HG03097 (cell line): ENCODE measurements at regions not wholly inside any gene's neighbourhood (a gene's known extent, or its start where the extent isn't known, plus 50 kb on each side); places are given as distances from the start of the nearest gene placed in this dataset.
"Not testable (repeated sequence)": the region's sequence is repeated elsewhere in the genome, so short reads cannot be mapped to it uniquely, and the experiment has no call there.

Experiments used
- ATAC-seq: cut with Tn5 transposase; IDR thresholded peaks from one replicate; pipeline ENCODE4 v1.9.1; 2021; ENCODE audit not compliant: unreplicated experiment, low FRiP score

DNA sequence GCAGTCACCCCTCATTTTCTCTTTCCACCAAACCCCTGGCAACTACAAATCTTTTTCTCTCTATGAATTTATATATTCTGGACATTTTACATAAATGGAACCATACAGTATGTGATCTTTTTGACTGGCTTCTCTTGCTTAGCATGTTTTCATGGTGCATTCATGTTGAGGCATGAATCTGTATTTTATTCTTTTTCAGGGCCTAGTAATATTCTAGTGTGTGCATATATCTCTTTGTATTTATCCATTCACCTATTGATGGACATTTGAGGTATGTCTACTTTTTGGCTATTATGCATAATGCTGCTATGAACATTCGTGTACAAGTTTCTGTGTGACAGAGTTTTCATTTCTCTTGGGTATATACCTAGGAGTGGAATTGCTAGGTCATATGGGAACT lies 78.2 kb downstream of the HACD1 start:
- no peak for ATAC-seq

DNA sequence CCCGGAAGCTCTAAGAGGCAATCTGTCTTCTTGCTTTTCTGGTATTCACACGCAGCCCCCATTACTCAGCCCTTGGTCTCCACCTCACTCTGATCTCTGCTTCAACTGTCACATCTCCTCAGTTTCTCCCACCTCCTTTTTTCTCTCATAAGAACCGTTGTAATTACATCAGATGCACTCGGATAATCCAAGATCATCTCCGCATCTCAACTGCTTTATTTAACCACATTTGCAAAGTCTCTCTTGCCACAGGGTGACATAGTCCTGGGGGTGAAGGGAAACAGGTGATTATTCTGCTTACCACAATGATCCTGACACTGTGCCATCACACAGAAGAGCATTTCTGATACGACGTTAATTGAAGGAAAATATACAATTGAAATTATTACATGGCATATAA lies 79.9 kb downstream of the HACD1 start:
- ATAC-seq = no peak

DNA sequence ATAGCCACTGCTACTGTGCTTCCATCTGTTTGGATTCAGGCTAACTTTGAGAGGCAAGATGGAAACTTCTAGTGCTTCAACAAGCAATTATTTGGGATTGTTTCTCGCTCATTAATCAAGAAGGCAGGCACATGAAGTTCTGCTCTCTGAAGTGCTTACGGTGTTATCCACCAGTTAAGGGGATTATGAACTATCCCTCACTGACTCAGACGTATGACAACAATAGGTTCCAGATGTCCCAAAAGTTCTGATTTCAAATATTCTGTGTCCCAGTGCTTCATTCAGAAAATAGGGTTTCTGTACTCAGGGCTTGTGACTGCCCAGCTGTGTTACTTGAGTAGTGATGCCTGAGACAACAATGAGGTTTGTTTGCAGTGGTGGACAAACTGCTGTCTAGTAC lies 81.0 kb downstream of the HACD1 start:
- no peak for ATAC-seq

DNA sequence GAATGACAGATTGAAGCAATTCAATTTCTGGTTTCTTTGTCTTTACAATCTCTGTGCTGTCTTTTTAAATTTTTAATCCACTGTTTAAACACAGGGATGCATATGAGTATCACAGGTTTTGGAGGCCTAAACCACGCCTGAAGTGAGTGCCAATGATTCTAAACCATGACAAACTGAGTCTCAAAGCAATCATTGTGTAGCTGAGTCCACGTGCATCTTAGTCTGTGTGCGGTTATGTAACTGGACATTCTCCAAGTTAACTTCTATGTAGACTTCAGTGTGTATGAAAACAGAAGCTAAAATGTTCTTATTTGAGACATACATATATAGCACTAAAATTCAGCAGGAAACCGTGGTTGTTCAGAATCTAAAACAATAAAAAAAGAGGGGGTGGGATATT lies 79.3 kb upstream of the ST8SIA6 start:
- ATAC-seq = no peak

DNA sequence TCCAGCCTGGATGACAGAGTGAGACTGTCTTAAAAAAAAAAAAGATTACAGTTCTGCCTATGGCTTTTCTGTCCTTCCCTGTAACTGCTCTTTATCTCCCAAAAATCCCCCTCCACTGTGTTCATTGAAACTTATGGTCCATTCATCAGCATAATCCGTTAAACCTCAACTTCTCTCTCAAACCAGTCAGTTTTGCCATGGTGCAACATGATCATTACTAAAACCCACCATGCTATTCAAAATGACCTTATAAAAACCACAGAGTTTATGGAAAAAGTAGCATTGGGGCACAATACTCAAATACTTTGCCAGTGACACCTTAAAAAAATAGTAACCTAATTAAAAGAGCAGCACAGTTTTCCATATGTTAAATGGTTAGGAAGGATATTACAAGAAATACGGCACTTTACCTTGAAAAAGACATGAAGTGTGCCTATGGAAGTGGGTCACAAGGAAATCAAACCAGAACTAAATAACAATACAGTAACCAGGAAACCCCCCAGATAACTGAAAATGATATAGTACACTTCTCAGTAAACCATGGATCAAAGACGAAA lies 74.0 kb upstream of the ST8SIA6 start:
- no peak for ATAC-seq

DNA sequence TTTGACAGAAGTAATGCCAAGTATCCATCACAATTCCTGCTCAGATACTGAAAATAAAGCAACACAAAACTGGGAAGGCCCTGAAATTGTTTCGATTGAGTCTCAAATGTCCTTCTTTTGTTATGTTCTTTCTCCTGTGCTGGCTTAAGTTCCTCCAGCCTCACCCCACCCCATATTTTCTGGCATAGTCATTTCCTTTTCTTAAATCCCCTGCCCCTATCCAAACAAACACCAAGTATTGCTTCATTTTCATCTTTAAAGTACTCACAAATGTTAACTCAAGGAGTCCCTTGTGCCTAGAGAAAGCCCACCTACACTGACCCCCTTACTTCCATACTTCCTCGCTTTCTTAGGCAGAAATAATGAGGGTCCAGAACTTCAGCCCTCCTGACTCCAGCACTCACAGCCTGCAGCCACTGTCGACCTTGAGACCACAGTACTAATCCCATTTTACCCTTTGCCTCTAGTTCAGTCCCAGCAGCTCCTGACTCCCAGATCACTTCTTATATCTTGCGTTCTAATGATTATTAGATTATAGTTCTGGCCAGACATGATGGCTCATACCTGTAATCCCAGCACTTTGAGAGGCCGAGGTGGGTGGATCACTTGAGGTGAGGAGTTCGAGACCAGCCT lies 73.2 kb upstream of the ST8SIA6 start:
- ATAC-seq = no peak

DNA sequence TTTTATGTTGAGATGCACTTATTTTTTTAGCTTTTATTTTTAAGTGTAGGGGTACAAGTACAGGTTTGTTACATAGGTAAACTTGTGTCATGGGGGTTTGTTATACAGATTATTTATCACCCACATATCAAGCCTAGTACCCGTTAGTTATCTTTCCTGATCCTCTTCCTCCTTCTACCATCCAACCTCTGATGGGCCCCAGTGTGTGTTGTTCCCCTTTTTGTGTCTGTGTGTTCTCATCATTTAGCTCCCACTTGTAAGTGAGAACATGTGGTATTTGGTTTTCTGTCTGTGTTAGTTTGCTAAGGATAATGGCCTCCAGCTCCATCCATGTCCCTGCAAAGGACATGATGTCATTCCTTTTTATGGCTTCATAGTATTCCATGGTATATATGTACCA lies 72.2 kb upstream of the ST8SIA6 start:
- ATAC-seq = not testable (repeated sequence)

DNA sequence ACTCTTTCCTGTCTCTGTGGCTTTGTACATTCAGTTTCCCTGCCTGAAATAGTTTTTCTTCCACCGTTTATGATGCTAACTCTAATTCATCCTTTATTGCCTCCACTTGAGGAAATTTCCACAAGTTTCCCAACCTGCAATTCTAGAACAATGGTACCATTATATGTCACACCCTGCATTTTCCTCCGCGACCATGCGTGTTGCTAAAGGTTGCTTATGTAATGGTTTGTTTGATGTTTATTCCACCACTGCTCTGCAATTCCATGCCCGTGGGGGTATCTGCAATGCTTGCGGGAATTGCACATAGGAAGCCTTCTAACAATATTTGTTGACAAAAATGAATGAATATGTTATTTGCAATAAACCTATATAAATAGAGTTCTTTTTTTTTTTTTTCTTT lies 69.5 kb upstream of the ST8SIA6 start:
- ATAC-seq = no peak

DNA sequence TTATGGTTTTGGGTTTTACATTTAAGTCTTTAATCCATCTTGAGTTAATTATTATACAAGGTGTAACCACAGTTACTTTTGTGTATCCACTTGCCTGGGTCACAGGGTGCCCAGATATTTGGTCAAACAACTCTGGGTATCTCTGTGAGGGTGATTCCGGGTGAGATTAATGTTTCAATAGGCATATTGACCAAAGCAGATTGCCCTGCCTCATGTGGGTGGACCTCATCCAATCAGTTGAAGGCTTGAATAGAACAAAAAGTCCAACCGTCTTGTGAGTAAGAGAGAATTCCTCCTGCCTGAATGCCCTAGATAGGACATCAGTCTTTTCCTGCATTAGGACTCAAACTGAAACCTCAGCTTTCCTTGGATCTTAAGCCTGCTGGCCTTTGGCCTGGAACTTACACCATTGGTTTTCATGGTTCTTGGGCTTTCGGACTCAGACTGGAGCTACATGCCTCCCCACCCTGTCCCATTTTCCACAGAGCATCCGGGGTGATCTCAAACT lies 68.9 kb upstream of the ST8SIA6 start:
- ATAC-seq = no peak

DNA sequence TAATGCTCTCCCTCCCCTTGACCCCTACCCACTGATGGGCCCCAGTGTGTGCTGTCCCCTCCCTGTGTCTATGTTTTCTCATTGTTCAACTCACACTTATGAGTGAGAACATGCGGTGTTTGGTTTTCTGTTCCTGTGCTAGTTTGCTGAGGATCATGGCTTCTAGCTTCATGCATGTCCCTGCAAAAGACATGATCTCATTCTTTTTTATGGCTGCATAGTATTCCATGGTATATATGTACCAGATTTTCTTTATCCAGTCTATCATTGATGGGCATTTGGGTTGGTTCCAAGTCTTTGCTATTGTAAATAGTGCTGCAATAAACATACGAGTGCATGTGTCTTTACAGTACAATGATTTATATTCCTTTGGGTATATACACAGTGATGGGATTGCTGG lies 67.9 kb upstream of the ST8SIA6 start:
- ATAC-seq = not testable (repeated sequence)

DNA sequence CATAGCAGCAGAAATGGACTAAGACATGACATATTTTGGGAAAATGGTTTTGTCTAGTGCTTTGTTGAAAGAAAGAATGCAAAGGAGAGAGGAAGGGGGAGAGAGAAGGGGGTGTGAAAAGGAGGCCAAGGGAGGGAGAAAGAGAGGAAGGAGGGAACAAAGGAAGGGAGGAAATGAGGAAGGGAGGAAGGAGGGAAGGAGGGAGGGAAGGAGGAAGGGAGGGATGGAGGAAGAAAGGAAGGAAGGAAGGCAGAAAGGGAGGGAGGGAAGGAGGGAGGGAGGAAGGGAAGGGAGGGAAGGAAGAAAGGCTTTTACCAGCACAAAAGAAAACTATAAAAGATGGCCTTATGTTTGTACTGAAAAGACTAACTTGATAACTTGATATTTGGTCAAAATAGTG lies 65.1 kb upstream of the ST8SIA6 start:
- ATAC-seq = no peak

DNA sequence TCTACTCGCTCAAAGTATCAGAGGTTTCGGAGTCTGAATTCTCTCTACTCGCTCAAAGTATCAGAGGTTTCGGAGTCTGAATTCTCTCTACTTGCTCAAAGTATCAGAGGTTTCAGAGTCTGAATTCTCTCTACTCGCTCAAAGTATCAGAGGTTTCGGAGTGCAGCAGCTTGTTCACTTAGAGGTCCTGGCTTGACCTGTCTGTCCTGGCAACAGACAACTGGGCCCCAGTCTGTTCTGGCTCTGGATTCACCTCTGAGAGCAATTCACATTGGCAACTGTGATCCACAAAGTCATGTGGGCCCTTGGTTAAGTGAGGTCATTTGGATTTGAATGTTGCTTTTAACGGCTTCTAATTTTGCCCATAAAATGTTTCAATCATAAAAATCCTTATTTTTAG lies 63.9 kb upstream of the ST8SIA6 start:
- ATAC-seq = no peak

DNA sequence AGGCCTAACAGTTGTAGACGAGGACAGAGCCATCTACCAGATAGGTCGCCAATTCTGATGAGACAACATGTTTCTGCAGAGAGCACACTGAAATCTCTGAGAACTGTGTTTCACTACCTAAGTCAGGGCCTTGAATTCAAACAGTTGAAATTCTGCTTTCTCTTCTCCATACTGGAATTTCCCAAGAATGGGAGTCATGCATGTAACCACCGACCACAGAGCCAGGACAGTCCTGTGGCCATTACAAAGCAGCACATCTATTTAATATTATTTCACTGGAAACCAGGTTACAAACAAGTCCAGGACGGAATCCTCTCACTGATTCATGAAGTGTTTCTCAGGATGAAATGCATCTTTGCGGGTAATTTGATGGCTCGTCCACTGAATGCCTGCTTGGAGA lies 62.0 kb upstream of the ST8SIA6 start:
- ATAC-seq = no peak

DNA sequence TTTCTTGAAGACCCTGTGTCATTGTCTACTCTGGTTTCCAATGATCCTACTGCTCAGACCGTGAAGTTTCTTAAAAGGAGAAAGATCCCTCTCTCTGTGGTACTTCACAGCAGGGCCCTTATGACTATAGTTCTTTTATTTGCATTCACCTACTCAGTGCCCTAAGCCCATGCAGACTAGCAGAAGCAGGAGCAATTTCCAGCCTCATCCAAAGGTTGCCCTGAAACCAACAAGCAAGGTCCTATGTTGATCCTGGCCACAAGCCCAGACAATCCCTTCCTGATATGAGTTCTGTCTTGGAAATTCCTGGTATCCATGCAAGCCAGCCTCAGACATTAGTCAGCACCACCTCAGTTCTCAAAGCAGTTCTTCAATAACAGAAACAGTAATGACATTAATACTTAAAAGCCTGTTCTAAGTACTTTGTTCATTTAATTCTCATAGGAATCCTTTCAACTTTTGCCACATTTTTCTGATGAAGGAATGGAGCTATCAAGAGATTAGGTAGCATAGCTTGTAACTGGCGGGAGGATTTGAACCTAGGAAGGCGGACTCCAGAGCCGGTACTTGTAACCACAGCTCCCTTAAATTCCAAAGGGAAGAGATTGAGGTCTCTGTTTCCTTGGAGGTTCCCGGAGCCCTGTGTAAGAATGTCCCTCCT lies 58.1 kb upstream of the ST8SIA6 start:
- no peak for ATAC-seq

DNA sequence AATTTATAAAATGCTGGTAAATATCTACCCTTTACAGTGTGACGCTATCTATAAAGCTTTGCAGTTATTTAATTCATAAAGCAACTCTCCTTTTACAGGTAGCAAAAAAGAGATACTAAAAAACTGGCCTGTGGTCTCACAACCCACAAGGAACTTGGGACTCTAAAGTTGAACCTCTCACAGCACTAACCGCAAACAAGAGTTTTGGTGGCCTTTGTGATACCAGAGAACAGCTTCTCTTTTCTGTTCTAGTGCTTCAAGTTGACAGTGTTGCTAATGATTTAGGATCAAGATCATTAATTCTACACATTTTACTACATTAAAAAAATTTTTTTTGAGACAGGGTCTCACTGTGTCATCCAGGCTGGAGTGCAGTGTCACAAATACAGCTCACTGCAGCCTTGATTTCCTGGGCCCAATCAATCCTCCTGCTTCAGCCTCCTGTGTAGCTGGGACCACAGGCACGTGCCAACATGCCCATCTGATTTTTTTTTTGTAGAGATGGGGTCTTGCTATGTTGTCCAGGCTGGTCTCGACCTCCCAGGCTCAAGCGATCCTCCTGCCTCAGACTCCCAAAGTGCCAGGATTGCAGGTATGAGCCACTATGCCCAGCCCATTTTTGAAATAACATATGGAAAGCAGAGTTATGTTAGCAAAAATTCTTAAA lies 56.0 kb upstream of the ST8SIA6 start:
- peak; percentile 78 for ATAC-seq

DNA sequence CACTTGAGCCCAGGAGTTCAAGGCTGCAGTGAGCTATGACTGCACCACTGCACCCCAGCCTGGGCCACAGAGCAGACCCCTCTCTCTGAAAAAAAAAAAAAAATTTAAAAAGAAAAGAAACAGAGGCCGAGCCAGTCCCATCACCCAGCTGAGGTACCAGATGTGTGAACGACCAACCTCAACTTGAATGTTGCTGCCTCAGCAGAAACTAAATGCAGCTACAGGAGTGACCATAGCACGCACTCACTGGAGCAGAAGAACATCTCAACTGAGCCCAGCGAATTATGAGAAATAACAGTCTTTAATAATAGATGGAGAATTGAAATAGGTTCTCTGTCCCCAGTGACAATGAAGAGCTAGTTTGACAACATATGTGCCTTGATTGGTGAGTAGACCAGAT lies 53.1 kb upstream of the ST8SIA6 start:
- no peak for ATAC-seq

DNA sequence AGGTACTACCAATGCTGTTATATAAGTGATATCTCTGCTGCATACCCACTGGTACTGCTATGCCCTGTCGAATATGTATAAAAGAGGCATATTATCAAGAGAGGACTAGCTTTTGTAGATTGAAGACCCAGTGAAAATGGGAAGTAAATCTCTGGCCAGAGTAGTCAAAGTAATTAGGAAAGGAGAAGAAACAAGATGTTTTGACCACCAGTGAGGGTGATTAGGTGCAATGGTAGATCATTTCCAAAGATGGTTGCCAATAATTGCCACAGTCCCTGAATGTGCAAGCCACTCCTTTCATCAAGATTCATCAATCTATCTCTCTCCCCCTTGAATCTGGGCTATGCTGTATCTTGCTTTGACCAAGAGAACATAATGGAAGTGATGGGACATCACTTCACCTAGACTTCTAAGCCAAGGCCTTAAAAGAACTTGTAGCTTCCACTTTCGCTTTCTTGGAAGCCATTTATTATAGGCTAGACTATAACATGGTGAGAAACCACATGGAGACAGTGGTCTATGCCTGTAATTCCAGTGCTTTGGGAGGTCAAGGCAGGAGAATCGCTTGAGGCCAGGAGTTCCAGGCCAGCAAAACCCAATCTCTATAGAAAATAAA lies 52.6 kb upstream of the ST8SIA6 start:
- ATAC-seq = no peak

DNA sequence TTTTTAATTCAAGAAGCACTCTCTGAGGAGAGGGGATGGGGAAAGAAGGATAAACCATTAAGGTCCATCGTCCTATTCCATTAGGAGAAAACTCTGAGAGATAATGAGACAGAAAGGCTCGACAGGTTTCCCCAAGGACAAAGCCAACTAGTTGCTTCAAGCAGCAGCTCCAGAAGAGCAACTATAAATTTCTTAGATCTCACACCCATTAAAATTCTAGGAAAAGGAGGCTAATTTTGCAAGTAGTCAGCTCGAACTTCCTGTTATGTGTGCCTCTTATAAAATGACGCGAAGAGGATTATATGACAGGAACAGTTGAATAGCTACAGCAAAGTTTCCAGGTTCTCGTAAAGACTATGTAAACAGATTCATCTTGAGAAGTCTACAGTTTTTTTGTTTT lies 52.0 kb upstream of the ST8SIA6 start:
- no peak for ATAC-seq

DNA sequence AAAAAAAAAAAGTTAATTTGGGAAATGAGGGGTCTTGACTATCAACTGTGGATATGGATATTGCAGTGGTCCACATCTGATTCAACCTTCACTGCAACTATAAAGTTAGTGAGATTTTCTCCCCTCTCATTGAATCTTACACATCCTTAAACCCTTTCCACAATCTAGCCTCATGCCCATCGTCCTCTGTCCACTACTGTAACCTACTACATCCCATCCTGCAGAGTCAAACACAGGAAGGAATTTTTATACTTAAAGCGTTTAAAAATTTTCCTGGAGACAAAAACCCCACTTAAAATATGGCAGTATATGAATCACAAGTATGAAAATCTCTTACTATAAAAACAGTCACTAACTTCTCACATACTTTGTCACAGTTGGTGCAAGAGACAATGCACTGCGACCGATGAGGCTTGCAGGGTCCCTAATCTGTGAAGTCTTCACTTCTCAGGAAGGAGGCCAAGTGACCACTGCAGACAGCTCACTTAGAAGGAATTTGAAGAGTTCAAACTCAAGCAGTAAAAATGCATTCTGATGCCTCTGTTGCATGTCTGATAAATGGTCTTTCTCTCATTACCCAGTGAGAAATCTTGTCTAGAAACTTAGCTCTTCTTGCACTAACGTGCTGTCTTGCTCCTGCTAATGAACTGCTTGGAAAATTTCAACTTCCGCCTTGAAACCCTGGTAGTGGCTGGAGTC lies 50.3 kb upstream of the ST8SIA6 start:
- no peak for ATAC-seq
